Transverse colon (tissue), 3 donors: ENCODE measurements at regions not wholly inside any gene's neighbourhood (a gene's known extent, or its start where the extent isn't known, plus 50 kb on each side); places are given as distances from the start of the nearest gene placed in this dataset.

Experiments
- POLR2A ChIP-seq: fragments of 450-650 bp; IDR thresholded peaks from one replicate; pipeline ENCODE4 v1.6.1; 2016; ENCODE audit warnings: antibody characterized with exemption, mild to moderate bottlenecking, moderate library complexity
- POLR2AphosphoS5 ChIP-seq, 3 donors: sonication (generic); formaldehyde crosslinking; IDR thresholded peaks; one replicate each; pipeline ENCODE4 v1.6.1; 2016; ENCODE audit warnings: antibody characterized with exemption in 3 of 3

DNA sequence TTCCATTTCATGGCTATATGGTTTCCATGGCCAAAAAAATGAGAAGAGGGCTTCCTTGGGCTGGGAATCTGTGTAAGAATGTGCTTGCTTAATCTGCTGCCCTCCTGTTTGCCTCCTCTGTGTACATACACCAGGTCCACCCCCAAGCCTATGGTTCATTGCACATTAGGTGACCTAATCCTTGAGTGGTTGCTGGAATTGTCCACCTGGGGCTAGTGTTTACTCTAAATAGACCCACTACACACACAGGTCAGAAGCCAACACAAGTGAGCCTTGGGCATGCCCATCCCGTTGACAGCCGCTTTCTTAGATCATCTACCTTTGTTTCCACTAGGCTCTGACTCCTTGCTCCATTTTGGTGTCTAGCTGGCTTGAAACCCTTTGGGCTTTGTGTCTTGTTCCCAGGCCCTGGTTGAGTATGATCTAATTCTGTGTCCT lies 59.2 kb upstream of the ATL2 start:
- TF ChIP-seq POLR2AphosphoS5 (IDR thresholded peaks at IDR 0.05), result no peak
- TF ChIP-seq POLR2A, result no peak
